Right ventricle myocardium inferior (tissue), 1 donor: ENCODE measurements at regions not wholly inside any gene's neighbourhood (a gene's known extent, or its start where the extent isn't known, plus 50 kb on each side); places are given as distances from the start of the nearest gene placed in this dataset.

Experiments
- ATAC-seq: fragments of 200-7000 bp; cut with Tn5 transposase; one replicate; pipeline ENCODE4 v1.9.1; 2020; ENCODE audit warnings: mild to moderate bottlenecking, moderate library complexity
- DNase-seq: peaks from one replicate; pipeline ENCODE4 v3.0.0; 2021; ENCODE audit errors: missing footprints
- intact Hi-C: fragments of 100-400 bp; cut with DNase I; formaldehyde crosslinking; loops from one replicate; pipeline ENCODE4 v1.11.0; 2022
- donor health status: DM: no; HTN: yes; CAD: no; lungs with severe emphysema.

DNA sequence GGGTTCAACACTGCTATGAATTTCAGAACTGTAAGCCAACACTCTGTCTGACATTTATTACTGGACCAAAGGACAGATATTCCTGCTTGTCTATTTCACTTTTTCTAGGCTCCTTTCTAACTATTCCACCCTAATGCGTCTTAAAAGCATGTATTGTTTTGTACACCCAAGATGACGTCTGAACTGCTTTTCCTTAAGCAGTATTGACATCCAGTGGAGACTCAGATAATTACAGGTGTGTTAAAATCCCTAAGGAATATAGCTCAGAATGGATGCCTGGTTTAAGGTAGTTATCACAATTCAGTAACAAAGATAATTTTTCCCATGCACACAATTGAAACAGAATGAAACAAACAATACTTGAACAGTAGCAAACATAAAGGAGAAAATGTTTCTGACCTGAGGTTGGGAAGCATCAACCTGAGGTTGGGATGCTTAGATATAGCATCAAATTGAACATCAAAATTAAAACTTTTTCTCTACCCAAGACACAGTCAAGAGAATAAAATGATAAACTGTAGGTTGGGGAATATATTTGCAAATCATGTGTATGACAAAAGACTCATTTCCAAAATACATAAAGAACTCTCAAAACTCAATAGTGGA is 93.7 kb upstream of the PTPRR start:
- intact Hi-C loops = loop anchor here (10.0 kb wide), 1 partner anchor 279 kb away; no protein-coding TSS in a partner anchor
- DNase-seq (no peak), ATAC-seq (peak; percentile 62)

DNA sequence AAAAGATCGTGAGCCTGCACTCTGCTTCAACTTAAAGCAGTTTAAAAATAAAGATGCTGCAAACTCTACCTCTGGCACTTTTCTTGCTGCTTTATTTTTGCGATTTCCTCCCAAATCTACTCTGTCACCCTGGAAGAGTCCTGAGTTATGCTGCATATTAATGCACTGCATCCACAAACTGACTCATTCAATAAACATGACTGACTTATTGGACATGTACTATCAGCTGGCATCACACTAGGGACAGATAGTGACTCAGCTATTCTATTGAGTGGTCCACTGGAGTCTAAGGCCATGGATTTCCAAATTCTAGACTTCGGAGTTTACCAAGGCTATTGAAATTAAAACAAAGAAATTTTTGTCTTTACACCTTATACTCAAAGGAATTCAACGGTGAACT is 90.7 kb upstream of the PTPRR start:
- intact Hi-C loops = loop anchor here (10.0 kb wide), 1 partner anchor 276 kb away; no protein-coding TSS in a partner anchor
- ATAC-seq (peak; percentile 52), DNase-seq (no peak)

DNA sequence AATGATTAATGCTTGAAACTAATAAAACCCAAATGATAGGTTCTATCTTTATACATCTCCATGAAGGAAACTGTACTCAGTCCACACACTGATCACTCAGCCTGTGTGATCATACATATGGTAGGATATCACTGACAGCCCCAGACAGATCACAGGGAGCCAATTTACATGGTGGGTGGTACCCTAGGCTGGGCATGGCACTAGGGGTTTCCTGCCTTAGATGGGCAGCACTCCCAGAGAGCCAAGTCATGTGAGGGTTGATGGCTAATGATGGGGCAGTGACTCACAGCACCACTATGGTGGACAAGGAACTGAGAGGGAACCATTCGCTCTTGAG is 89.6 kb upstream of the PTPRR start:
- intact Hi-C loops = loop anchor here (10.0 kb wide), 1 partner anchor 275 kb away; no protein-coding TSS in a partner anchor
- ATAC-seq (no peak), DNase-seq (no peak)

DNA sequence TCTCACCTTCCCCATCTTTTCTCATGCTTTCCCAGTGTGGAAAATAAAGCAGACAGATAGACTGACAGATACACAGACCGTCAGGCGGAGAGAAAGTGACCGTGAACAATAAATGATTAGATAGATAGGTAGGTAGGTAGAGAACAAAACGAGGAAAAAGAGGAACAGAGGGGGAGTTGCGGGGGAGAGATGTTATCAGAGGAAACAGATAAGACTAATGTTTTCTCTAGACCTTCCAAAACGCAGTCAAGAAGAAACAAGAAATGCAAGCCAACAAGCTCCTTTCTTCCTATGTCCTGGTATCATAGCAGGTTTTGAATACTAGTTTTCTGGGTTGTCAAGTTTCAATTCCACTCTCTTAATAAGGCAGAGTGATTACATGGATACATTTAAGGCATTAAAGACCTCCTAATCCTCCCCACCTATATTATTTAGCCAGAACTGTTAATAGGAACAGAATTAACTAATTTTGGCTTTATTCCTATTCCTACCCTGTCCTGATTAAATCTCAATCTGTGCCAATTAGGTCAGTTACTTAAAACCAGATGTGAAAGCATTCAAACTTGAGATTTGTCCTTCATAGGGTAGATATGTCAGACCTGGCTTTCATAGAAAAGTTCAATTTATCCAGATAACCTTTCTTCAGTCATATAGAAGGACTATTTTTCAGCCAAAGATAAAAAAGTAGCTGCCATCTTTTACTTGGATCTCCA is 89.0 kb upstream of the PTPRR start:
- DNase-seq (no peak), ATAC-seq (no peak)
- intact Hi-C loops = loop anchor here (10.0 kb wide), 1 partner anchor 275 kb away; no protein-coding TSS in a partner anchor

DNA sequence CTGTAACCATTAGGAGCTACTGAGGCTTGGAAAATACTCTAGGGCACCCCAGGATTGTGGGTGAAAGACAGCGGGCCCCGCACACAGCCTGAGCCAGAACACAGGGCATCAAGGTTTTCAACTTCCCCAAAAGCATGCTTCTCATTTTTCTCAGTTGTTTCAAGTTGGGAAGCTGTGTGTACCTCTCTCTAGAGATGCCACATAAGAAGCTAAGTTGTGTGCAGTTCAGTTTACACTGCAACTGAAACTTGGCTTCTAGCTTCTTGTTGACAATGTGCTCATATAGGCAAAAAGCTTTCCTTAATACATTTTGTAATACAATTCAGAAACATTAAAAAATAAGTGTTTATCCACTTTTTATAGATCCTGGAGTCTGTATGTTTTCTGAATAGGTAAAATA is 88.1 kb upstream of the PTPRR start:
- intact Hi-C loops = no loop called here
- ATAC-seq (no peak), DNase-seq (no peak)

DNA sequence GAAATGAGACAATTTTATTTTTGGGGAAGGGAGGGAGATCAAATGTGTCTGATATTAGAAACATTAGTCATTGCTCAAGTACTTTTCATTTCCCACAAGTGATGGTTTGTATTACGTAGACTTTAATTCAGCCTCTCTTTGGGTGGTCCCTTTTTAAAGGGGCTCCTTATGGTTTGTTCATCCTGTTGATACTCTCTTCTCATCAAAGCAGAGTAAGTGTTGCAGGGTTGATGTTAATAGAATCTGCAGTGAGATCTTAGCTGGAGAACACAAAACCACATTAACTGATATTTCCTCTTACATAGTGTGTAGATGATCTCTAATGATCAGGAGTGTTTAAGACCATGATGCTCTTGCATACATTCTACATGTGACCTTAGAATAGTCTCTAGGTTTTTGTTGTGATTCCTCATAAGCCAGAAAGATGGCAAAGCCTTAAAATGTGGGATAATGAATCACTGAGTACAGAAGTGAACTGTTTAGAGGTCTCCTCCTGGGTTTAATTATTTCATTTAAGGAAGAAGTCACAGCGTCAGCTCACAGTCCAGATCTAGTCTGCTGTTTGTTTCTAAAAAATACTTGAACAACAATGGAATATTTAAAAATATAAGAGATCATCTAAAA is 87.4 kb upstream of the PTPRR start:
- intact Hi-C loops = no loop called here
- DNase-seq (no peak), ATAC-seq (no peak)

DNA sequence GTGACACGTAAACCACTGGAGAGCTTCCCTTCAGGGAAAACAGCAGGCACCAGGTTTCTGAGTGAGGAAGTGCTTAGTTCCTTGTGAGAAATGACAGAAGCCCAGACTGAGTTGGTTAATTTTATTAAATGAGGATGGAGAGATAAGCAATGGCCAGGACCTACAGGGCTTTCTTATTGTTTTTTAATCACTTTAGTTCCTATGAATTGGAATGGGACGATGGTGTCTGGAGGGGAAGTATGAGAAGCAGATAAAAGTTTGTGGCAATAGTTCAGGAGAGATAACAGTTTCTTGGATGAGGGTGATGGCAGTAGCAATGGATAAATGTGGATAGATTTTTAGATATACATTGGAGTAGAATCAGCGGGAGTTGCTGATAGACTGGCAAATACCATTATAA is 86.5 kb upstream of the PTPRR start:
- intact Hi-C loops = no loop called here
- DNase-seq (no peak), ATAC-seq (no peak)

DNA sequence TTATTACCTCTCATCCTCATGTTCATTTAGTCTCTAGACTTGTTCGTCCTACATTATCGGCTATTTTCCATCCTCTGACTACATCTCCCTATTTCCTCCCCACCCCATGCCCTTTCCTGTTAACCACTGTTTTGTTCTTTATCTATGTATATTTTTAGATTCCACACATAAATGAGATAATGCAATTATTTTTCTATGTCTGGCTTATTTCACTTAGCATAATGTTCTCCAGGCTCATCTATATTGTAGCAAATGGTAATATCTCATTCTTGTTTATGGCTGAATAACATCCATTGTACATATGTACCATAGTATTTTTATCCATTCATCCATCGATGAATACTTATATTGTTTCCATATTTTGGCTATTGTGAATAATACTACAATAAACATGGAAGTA is 84.6 kb upstream of the PTPRR start:
- ATAC-seq (no peak), DNase-seq (no peak)
- intact Hi-C loops = no loop called here

DNA sequence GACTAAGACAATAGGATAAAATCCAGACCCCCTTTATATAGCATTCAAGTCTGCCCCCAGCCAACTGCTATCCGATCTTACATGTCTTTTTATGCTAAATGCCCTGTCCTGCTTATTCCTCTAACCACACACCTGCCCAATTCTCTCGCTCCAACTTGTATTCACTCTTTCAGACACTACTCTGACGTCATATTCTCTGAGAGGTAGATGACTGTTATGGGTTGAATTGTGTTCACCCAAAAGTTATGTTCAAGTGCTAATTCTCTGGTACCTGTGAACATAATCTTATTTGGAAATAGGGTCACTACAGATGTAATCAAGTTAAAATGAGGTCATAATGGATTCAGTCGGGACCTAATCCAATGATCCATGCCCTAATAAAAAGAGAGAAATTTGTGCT is 84.0 kb upstream of the PTPRR start:
- ATAC-seq (no peak), DNase-seq (no peak)
- intact Hi-C loops = no loop called here

DNA sequence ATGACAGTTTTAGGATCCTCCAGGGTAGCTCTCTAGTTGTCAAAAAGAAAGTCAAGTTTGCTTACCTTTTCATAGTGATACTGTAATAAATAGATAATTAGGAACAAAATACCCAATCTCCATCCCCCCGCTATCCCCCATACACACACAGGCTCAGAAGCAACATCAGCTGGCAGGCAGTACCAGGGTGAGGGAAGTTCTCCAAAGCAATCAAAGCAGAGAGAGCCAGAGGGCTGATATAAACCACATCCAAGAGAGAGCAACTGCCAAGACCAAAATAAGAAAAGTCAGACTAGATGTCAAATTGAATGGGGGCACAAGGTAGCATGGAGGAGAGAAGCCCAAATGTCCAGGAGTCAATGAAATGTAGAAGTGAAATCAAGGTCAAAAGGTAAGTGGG is 80.2 kb upstream of the PTPRR start:
- DNase-seq (no peak), ATAC-seq (no peak)
- intact Hi-C loops = no loop called here

DNA sequence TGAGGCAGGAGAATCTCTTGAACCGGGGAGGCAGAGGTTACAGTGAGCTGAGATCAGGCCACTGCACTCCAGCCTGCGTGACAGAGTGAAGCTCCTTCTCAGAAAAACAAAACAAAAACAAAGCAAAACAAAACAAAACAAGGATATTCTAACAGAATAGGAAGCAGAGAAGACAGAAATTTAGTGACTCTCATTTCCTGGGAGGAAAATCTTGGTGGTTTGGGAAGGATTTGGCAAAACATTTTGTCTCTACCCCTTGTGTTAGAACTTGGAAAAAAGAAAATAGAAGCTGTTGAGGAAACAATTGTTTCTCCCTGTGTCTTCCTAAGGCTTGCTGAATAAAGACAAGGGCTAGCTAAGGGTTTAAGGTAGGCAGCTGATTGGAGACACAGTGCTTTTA is 79.7 kb upstream of the PTPRR start:
- DNase-seq (no peak), ATAC-seq (no peak)
- intact Hi-C loops = no loop called here

DNA sequence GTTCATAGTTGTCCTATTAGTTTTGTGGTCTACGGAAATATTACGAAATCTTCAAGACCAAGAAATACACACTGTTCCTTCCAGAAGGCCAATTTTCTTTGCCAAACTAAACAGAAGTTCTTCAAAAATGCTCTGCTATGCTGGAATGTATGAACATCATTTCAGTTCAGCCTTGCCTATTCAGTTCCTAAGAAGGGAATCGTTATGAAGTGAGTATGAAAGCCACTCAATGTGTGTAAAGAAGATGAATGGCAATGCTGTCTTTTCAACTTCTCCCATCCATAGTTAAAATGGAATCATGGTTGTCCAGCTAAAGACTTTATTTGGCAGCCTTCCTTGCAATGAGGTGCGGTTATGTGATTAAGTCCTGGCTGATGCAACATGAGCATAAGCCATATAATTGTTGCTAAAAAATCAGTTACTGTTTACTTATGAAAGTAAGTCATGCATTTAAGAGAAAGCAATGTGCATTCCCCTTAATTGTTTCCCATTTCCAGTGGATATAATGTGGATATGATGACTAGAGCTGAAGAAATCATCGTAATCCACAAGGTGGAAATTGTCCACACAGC is 73.8 kb upstream of the PTPRR start:
- DNase-seq = no peak
- peak; percentile 85 for ATAC-seq
- intact Hi-C loops = no loop called here

DNA sequence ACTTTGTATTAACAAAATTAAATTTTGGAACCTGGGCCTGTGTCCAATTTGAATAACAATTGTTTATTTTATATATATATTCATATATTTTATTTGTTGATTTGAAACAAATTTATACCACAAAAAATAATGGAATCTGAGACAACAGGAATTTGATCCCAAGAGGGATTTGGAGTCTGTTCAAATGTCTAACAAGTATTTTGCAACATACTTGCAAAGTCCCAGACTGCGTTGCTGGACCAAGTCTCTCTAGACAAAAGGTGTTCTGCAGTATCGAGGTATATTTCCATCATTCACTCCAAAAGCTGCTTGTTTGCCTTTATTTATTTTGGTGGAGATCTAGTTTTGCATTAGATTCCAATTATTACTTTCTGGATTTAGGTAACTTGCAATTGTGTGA is 68.7 kb upstream of the PTPRR start:
- ATAC-seq = no peak
- no peak for DNase-seq
- intact Hi-C loops = no loop called here

DNA sequence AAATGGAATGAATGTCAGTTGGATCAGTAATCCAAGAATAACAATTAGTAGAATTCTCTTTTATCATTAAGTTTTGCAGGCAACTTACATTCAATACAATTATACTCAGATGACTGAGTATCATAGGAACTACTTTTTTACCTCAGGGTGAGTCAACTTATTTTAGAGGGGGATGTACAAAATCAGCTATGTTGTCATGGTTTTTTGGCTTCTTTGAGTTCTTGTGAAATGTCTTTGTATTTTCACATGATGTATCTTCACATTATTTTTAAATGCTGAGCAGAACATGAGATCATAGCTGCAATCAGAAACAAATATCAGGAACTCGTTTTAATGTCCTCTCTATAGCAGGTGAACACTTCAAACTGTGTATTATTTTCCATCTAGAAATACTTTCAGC is 65.3 kb upstream of the PTPRR start:
- intact Hi-C loops = no loop called here
- DNase-seq = no peak
- no peak for ATAC-seq

DNA sequence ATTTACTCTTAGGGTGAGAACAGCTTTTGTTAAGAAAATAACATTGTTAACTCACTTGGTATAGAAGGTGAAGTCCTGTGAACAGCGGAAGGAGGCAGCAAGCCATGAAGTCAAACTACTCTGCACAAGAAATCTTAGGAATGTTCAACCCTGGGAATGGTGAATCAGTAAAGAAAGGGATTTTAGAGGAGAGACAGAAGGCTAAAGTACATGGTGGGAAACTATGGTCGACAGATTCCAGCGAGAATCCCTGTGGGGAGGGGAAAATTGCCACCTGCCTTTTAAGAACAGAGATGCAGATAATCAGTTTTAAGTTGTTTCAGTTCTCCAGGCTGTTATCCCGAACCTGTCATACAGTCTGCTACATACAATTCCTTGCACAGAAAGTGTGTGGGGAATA is 63.2 kb upstream of the PTPRR start:
- ATAC-seq (no peak), DNase-seq (no peak)
- intact Hi-C loops = no loop called here

DNA sequence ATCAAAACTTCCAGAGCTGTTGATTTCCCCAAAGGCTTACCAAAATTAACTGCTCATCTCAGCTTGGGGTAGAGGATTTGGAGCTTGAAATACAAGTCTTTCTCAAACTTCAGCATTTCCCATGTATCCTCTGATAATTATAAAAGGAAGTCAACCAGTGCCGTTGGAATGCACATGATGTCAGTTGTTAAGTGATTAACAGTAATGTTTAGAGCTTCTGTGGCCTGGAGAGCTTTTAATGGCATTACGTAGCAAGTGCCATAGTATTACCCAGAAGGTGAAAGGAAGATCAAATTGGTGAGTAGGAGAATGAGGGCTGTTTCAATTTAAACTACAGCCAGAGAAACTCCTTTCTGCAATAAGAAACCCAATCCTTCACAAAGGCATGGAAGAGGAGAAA is 62.5 kb upstream of the PTPRR start:
- DNase-seq = no peak
- intact Hi-C loops = no loop called here
- ATAC-seq = no peak

DNA sequence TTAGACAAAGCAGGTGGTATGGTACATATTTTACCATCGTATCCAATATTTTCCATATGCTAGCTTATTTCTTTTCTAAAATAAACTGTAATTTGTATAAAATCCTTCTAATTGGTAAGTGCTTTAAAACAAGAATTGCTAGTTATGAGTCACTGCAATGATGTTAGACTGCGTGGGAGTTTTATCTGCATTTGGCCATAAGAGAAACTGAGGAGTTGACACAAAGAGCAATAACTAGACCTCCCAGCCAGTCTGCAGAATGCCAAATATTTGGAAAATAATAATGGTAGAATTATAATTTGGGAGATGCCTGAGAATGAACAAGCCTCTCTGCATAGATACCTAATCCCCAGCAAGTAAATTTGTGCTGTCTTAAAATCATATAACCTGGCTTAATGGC is 61.7 kb upstream of the PTPRR start:
- DNase-seq (no peak), ATAC-seq (no peak)
- intact Hi-C loops = no loop called here

DNA sequence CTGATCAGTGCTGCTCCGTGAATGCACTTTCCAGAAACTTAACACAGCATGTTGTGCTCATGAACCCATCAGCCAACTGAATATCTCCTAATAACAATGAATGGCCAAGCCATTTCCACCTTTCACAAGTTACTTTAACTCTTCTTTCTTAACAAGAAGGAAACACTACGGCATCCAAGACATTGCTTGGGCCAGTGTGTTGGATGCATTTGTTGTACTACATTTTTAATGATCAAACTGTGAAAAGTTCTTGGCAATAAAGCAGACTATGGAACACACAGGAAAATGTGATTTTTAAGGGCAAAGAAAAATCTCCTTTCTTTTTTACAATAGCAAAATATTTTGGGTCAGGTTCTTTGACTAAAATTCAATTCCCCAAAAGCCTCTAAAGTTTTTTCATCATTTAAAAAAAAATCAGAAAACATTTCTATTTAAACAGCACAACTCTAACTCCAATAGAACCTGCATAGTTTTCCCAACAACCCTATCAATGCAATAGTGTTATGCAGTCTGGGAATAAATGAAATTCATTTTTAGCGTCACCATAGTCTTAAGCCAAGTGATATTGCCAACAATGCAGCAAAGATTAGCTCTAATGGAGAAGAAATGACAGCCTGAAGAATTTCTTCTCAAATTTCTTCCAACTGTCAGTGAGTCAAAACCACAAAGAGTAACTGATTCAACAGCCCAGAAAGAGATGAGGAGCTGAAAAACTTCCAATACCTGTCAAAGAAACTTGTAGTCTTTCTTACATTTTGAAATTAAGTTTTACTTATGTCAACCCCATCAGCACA is 50.7 kb upstream of the PTPRR start:
- intact Hi-C loops = no loop called here
- peak; percentile 74 for ATAC-seq
- no peak for DNase-seq
